A673 (cell line): ENCODE measurements at regions not wholly inside any gene's neighbourhood (a gene's known extent, or its start where the extent isn't known, plus 50 kb on each side); places are given as distances from the start of the nearest gene placed in this dataset.

Experiments
- CTCF ChIP-seq: fragments of 300-800, 200-600 bp; sonication (generic); conservative IDR thresholded peaks from 2 replicates; pipeline ENCODE4 v1.5.1; 2017; ENCODE audit warnings: low read depth, mild to moderate bottlenecking, antibody characterized with exemption, low read length, moderate library complexity, mixed read lengths
- EZH2 ChIP-seq: fragments of 200-600 bp; sonication (generic); IDR thresholded peaks from 2 replicates; pipeline ENCODE4 v1.6.1; 2017; ENCODE audit warnings: borderline replicate concordance, low read depth, mild to moderate bottlenecking, mixed read lengths, antibody characterized with exemption, low read length; ENCODE audit not compliant: poor library complexity, severe bottlenecking

- no peak for TF ChIP-seq CTCF
- no peak for TF ChIP-seq EZH2
These were observed 78.0 kb downstream of the POM121L12 start for GRCh38 chr7:53113424-53113823.
